ENCODE measurements at regions not wholly inside any gene's neighbourhood (a gene's known extent, or its start where the extent isn't known, plus 50 kb on each side); places are given as distances from the start of the nearest gene placed in this dataset.

GRCh38 chr20:50323777-50324775 is 133.4 kb downstream of the CEBPB start:
- no peak for ATAC-seq (ENCODE audit: insufficient read depth, low read depth)
- Histone ChIP-seq H3K4me2 (ENCODE audit: insufficient read depth, low read length) (no peak overlapping the region), H3K27ac (ENCODE audit: low read length) (no peak overlapping the region), H2AFZ (ENCODE audit: low read depth, low read length) (no peak overlapping the region), H3K9me3 (ENCODE audit: insufficient read depth, low read length, severe bottlenecking) (no peaks in the 10 kb centered on the region), H3K27me3 (ENCODE audit: insufficient read depth, low read length, poor library complexity) (no peaks in the 10 kb centered on the region), H3K36me3 (ENCODE audit: insufficient read depth, low read length) (no peaks in the 10 kb centered on the region), H4K20me1 (ENCODE audit: insufficient read depth, low read length) (0 out of 2 replicates have a peak, but pooled peaks cover 5% of the 10 kb centered on the region), H3K4me1 (ENCODE audit: insufficient read depth, low read length) (no peaks in the 10 kb centered on the region), H3K79me2 (ENCODE audit: insufficient read depth, low read length) (no peaks in the 10 kb centered on the region), H3K9ac (ENCODE audit: low read depth, low read length) (no peak overlapping the region), H3K4me3 (ENCODE audit: low read depth in 1 of 2, low read length in 2 of 2) (no peak overlapping the region)
- DNase-seq = no peak
- TF ChIP-seq CTCF (IDR thresholded peaks at IDR 0.05; ENCODE audit: borderline replicate concordance, extremely low read depth, low read length, poor library complexity, severe bottlenecking) = no peak
- no peak for TF ChIP-seq EZH2 (IDR thresholded peaks at IDR 0.05; ENCODE audit: borderline replicate concordance, low read depth, low read length, severe bottlenecking)

- no peaks in the 10 kb centered on the region for H3K4me1 ChIP-seq (ENCODE audit: insufficient read depth, low read length)
- no peak for ATAC-seq (ENCODE audit: insufficient read depth, low read depth)
- H3K36me3 ChIP-seq (ENCODE audit: insufficient read depth, low read length) = no peaks in the 10 kb centered on the region
- H2AFZ ChIP-seq (ENCODE audit: low read depth, low read length) = no peak overlapping the region
- H3K9me3 ChIP-seq (ENCODE audit: insufficient read depth, low read length, severe bottlenecking) = no peaks in the 10 kb centered on the region
- H3K27me3 ChIP-seq (ENCODE audit: insufficient read depth, low read length, poor library complexity) = no peaks in the 10 kb centered on the region
- no peak overlapping the region for H3K27ac ChIP-seq (ENCODE audit: low read length)
- DNase-seq = no peak
- H3K4me3 ChIP-seq (ENCODE audit: low read depth in 1 of 2, low read length in 2 of 2) = no peak overlapping the region
- no peak overlapping the region for H3K4me2 ChIP-seq (ENCODE audit: insufficient read depth, low read length)
- H4K20me1 ChIP-seq (ENCODE audit: insufficient read depth, low read length) = 0 out of 2 replicates have a peak, but pooled peaks cover 5% of the 10 kb centered on the region
- no peak overlapping the region for H3K9ac ChIP-seq (ENCODE audit: low read depth, low read length)
- TF ChIP-seq CTCF (IDR thresholded peaks at IDR 0.05; ENCODE audit: borderline replicate concordance, extremely low read depth, low read length, poor library complexity, severe bottlenecking) (no peak), EZH2 (IDR thresholded peaks at IDR 0.05; ENCODE audit: borderline replicate concordance, low read depth, low read length, severe bottlenecking) (no peak)
- no peaks in the 10 kb centered on the region for H3K79me2 ChIP-seq (ENCODE audit: insufficient read depth, low read length)
Measured at GRCh38 chr20:50325215-50325614, 134.6 kb downstream of the CEBPB start.

GRCh38 chr20:50325651-50326050 is 135.0 kb downstream of the CEBPB start:
- no peak overlapping the region for H3K4me2 ChIP-seq (ENCODE audit: insufficient read depth, low read length)

More at GRCh38 chr20:50325651-50326050, 135.0 kb downstream of the CEBPB start:
- TF ChIP-seq CTCF (IDR thresholded peaks at IDR 0.05; ENCODE audit: borderline replicate concordance, extremely low read depth, low read length, poor library complexity, severe bottlenecking) (no peak), EZH2 (IDR thresholded peaks at IDR 0.05; ENCODE audit: borderline replicate concordance, low read depth, low read length, severe bottlenecking) (no peak)
- H3K79me2 ChIP-seq (ENCODE audit: insufficient read depth, low read length) = no peaks in the 10 kb centered on the region
- H4K20me1 ChIP-seq (ENCODE audit: insufficient read depth, low read length) = 0 out of 2 replicates have a peak, but pooled peaks cover 2% of the 10 kb centered on the region
- no peaks in the 10 kb centered on the region for H3K4me1 ChIP-seq (ENCODE audit: insufficient read depth, low read length)
- H3K9me3 ChIP-seq (ENCODE audit: insufficient read depth, low read length, severe bottlenecking) = no peaks in the 10 kb centered on the region
- no peaks in the 10 kb centered on the region for H3K36me3 ChIP-seq (ENCODE audit: insufficient read depth, low read length)
- no peak for DNase-seq
- ATAC-seq (ENCODE audit: insufficient read depth, low read depth) = no peak
- no peak overlapping the region for H2AFZ ChIP-seq (ENCODE audit: low read depth, low read length)
- no peaks in the 10 kb centered on the region for H3K27me3 ChIP-seq (ENCODE audit: insufficient read depth, low read length, poor library complexity)
- no peak overlapping the region for H3K27ac ChIP-seq (ENCODE audit: low read length)
- H3K4me3 ChIP-seq (ENCODE audit: low read depth in 1 of 2, low read length in 2 of 2) = no peak overlapping the region
- no peak overlapping the region for H3K9ac ChIP-seq (ENCODE audit: low read depth, low read length)

Data from DND-41 (cell line).